ENCODE measurements at regions not wholly inside any gene's neighbourhood (a gene's known extent, or its start where the extent isn't known, plus 50 kb on each side); places are given as distances from the start of the nearest gene placed in this dataset.

- Mint-ChIP-seq H3K9me3 (ENCODE audit: unreplicated experiment) (peaks cover 2% of the 10 kb centered on the region), H3K27ac (ENCODE audit: unreplicated experiment) (no peak overlapping the region), H3K4me1 (ENCODE audit: low read depth, unreplicated experiment) (no peaks in the 10 kb centered on the region), H3K36me3 (ENCODE audit: unreplicated experiment) (no peaks in the 10 kb centered on the region), H3K27me3 (ENCODE audit: unreplicated experiment) (peaks cover 3% of the 10 kb centered on the region), H3K4me3 (ENCODE audit: unreplicated experiment) (no peak overlapping the region)
- no peak for TF ChIP-seq CTCF (IDR thresholded peaks at IDR 0.05; ENCODE audit: partially characterized antibody, unreplicated experiment)
- no peak for DNase-seq
Observed at GRCh38 chr12:47004634-47005033, 74.8 kb upstream of the PCED1B start.

- Mint-ChIP-seq H3K4me1 (ENCODE audit: low read depth, unreplicated experiment) (no peaks in the 10 kb centered on the region), H3K9me3 (ENCODE audit: unreplicated experiment) (no peaks in the 10 kb centered on the region), H3K4me3 (ENCODE audit: unreplicated experiment) (no peak overlapping the region), H3K27me3 (ENCODE audit: unreplicated experiment) (no peaks in the 10 kb centered on the region), H3K27ac (ENCODE audit: unreplicated experiment) (no peak overlapping the region), H3K36me3 (ENCODE audit: unreplicated experiment) (no peaks in the 10 kb centered on the region)
- no peak for TF ChIP-seq CTCF (IDR thresholded peaks at IDR 0.05; ENCODE audit: partially characterized antibody, unreplicated experiment)
- no peak for DNase-seq
Observed at GRCh38 chr12:47007048-47007447, 72.4 kb upstream of the PCED1B start.

GRCh38 chr12:47012552-47012951 lies 66.9 kb upstream of the PCED1B start:
- no peak for TF ChIP-seq CTCF (IDR thresholded peaks at IDR 0.05; ENCODE audit: partially characterized antibody, unreplicated experiment)
- H3K36me3 Mint-ChIP-seq (ENCODE audit: unreplicated experiment): no peaks in the 10 kb centered on the region
- H3K27me3 Mint-ChIP-seq (ENCODE audit: unreplicated experiment): no peaks in the 10 kb centered on the region
- no peaks in the 10 kb centered on the region for H3K4me1 Mint-ChIP-seq (ENCODE audit: low read depth, unreplicated experiment)
- no peak overlapping the region for H3K27ac Mint-ChIP-seq (ENCODE audit: unreplicated experiment)
- DNase-seq: no peak
- H3K9me3 Mint-ChIP-seq (ENCODE audit: unreplicated experiment): no peaks in the 10 kb centered on the region
- H3K4me3 Mint-ChIP-seq (ENCODE audit: unreplicated experiment): no peak overlapping the region

GRCh38 chr12:47014474-47014873 lies 64.9 kb upstream of the PCED1B start:
- Mint-ChIP-seq H3K4me3 (ENCODE audit: unreplicated experiment) (no peak overlapping the region), H3K27me3 (ENCODE audit: unreplicated experiment) (no peaks in the 10 kb centered on the region), H3K9me3 (ENCODE audit: unreplicated experiment) (no peaks in the 10 kb centered on the region), H3K36me3 (ENCODE audit: unreplicated experiment) (no peaks in the 10 kb centered on the region), H3K27ac (ENCODE audit: unreplicated experiment) (no peak overlapping the region), H3K4me1 (ENCODE audit: low read depth, unreplicated experiment) (no peaks in the 10 kb centered on the region)
- TF ChIP-seq CTCF (IDR thresholded peaks at IDR 0.05; ENCODE audit: partially characterized antibody, unreplicated experiment): no peak
- DNase-seq: no peak

GRCh38 chr12:47015381-47015780 lies 64.0 kb upstream of the PCED1B start:
- Mint-ChIP-seq H3K4me1 (ENCODE audit: low read depth, unreplicated experiment) (no peaks in the 10 kb centered on the region), H3K27me3 (ENCODE audit: unreplicated experiment) (no peaks in the 10 kb centered on the region), H3K4me3 (ENCODE audit: unreplicated experiment) (no peak overlapping the region), H3K9me3 (ENCODE audit: unreplicated experiment) (no peaks in the 10 kb centered on the region), H3K36me3 (ENCODE audit: unreplicated experiment) (no peaks in the 10 kb centered on the region), H3K27ac (ENCODE audit: unreplicated experiment) (no peak overlapping the region)
- no peak for TF ChIP-seq CTCF (IDR thresholded peaks at IDR 0.05; ENCODE audit: partially characterized antibody, unreplicated experiment)
- no peak for DNase-seq

All from glutamatergic neuron (in vitro differentiated cells).